Stomach (tissue), 8 donors: ENCODE measurements at regions not wholly inside any gene's neighbourhood (a gene's known extent, or its start where the extent isn't known, plus 50 kb on each side); places are given as distances from the start of the nearest gene placed in this dataset.

ENCODE experiments used
- DNase-seq, 2 donors: peaks; one replicate each; pipeline versions ENCODE4 v3.0.0 to v3.0.0-alpha.2; 2013 to 2019
- H3K27ac ChIP-seq, 5 donors: fragments of 200-600 bp in 4 of 5; sonication (generic) in 4 of 5; one replicate each; pipeline ENCODE4 v1.5.1; 2013 to 2019; ENCODE audit warnings: mild to moderate bottlenecking in 1 of 5, moderate library complexity in 1 of 5
- H3K27me3 ChIP-seq, 3 donors: fragments of 200-600 bp; sonication (generic); one replicate each; pipeline ENCODE4 v1.5.1; 2017 to 2019; ENCODE audit warnings: mixed run types in 1 of 3
- H3K36me3 ChIP-seq, 4 donors: fragments of 200-600 bp; sonication (generic); 1 replicate in 3 of 4; 2 replicates in 1 of 4; pipeline ENCODE4 v1.5.1; 2016 to 2019
- H3K4me1 ChIP-seq, 4 donors: fragments of 200-600 bp; sonication (generic); one replicate each; pipeline ENCODE4 v1.5.1; 2016 to 2019
- H3K4me3 ChIP-seq, 4 donors: fragments of 200-600 bp; sonication (generic) in 3 of 4; one replicate each; pipeline ENCODE4 v1.5.1; 2016 to 2019; ENCODE audit warnings: mild to moderate bottlenecking in 1 of 4
- H3K9me3 ChIP-seq, 4 donors: fragments of 200-600 bp; sonication (generic); one replicate each; pipeline ENCODE4 v1.5.1; 2016 to 2019
- EP300 ChIP-seq: sonication (generic); formaldehyde crosslinking; IDR thresholded peaks from one replicate; pipeline ENCODE4 v1.6.1; 2017; ENCODE audit warnings: antibody characterized with exemption
- POLR2A ChIP-seq, 4 donors: fragments of 450-650 bp; IDR thresholded peaks; one replicate each; pipeline ENCODE4 v1.6.1; 2016; ENCODE audit warnings: antibody characterized with exemption in 4 of 4, control low read depth in 2 of 4, mild to moderate bottlenecking in 1 of 4, moderate library complexity in 1 of 4
- POLR2AphosphoS5 ChIP-seq, 3 donors: sonication (generic); formaldehyde crosslinking; IDR thresholded peaks; one replicate each; pipeline ENCODE4 v1.6.1; 2016; ENCODE audit warnings: antibody characterized with exemption in 3 of 3
- WGBS, 5 donors: extraction: QIAGEN DNeasy Blood & Tissue Kit in 3 of 5; methylation state at CpG; one replicate each; pipeline versions ENCODE4 v1.1.5 to v1.1.7; 2013 to 2018; 5-methylcytosine and 5-hydroxymethylcytosine counted together
- intact Hi-C: fragments of 100-400 bp; cut with DNase I; formaldehyde crosslinking; loops from one replicate; pipeline ENCODE4 v1.15.1; 2023; ENCODE audit warnings: low total_unique reads
- TF ChIP-seq, protein P1 (sequence below), 7 experiments: fragments of 450-650 bp in 4 of 7; fragments of 200-600 bp in 3 of 7; sonication (generic) in 3 of 7; IDR thresholded peaks; one replicate each; pipeline ENCODE4 v1.5.1; 2016 to 2019; ENCODE audit warnings: antibody characterized with exemption in 7 of 7, control low read depth in 2 of 7, mild to moderate bottlenecking in 1 of 7
- donor health status: healthy with polysubstance abuse.
- donor health status: Bipolar disorder and iron deficiency.
- donor health status: healthy.

DNA sequence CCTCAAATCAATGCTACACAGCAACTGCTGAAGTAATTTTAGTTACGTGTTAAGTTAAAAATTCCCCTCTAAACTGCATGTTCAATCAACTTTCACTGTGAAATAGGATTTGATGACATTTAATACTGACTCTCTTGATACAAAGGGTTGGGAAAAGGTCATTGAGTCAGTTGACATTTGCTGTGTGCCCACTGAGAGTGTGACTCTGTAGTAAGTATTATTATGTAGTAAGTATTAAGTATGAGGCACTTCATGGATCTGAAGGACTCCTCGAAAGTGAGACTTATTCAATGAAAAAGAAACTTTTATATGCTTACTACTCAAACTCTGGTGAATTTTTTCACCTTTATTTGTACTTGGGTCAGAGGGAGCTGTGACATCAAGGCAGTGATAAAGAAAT lies 83.1 kb upstream of the S1PR1 start:
- H3K27ac ChIP-seq: no peak overlapping the region
- 78 to 87% (median 82%) methylated on average over 2 of the region's 2 CpGs for WGBS, 5 donors

DNA sequence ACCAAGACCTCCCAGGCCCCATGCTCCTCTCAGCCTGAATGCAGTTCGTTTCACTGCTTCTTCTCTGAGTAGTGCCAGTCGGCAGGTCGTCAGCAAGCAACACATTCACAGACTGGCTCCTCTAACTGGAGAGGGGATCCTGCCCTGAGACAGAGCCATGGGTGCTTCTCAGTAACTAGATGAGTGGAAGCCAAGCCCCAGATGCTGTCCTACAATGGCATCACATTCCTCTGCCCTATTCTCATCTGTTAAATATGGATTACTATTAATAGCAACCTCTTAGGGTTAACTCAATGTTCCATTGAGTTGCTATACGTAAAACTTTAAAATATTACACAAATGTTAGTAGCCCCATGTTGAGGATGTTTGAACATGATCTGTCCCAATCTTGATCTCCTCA lies 84.2 kb upstream of the S1PR1 start:
- TF ChIP-seq, protein P1, sequence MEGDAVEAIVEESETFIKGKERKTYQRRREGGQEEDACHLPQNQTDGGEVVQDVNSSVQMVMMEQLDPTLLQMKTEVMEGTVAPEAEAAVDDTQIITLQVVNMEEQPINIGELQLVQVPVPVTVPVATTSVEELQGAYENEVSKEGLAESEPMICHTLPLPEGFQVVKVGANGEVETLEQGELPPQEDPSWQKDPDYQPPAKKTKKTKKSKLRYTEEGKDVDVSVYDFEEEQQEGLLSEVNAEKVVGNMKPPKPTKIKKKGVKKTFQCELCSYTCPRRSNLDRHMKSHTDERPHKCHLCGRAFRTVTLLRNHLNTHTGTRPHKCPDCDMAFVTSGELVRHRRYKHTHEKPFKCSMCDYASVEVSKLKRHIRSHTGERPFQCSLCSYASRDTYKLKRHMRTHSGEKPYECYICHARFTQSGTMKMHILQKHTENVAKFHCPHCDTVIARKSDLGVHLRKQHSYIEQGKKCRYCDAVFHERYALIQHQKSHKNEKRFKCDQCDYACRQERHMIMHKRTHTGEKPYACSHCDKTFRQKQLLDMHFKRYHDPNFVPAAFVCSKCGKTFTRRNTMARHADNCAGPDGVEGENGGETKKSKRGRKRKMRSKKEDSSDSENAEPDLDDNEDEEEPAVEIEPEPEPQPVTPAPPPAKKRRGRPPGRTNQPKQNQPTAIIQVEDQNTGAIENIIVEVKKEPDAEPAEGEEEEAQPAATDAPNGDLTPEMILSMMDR (IDR thresholded peaks at IDR 0.05): no peak
- TF ChIP-seq POLR2A (IDR thresholded peaks at IDR 0.05) (no peak), POLR2AphosphoS5 (IDR thresholded peaks at IDR 0.05) (no peak)
- no peaks in the 10 kb centered on the region for H3K9me3 ChIP-seq
- no peak for DNase-seq
- H3K27ac ChIP-seq: no peak overlapping the region
- no peaks in the 10 kb centered on the region for H3K36me3 ChIP-seq
- H3K4me1 ChIP-seq: no peaks in the 10 kb centered on the region
- intact Hi-C loops: no loop called here
- H3K27me3 ChIP-seq: no peaks in the 10 kb centered on the region
- H3K4me3 ChIP-seq: no peak overlapping the region
- 80 to 92% (median 90%) methylated on average over 4 of the region's 4 CpGs for WGBS, 5 donors

More for the DNA sequence above, 83.1 kb upstream of the S1PR1 start:
- Histone ChIP-seq H3K4me3 (no peak overlapping the region), H3K9me3 (no peaks in the 10 kb centered on the region), H3K36me3 (no peaks in the 10 kb centered on the region), H3K27me3 (no peaks in the 10 kb centered on the region), H3K4me1 (no peaks in the 10 kb centered on the region)
- intact Hi-C loops: no loop called here
- TF ChIP-seq, protein P1 (IDR thresholded peaks at IDR 0.05): no peak
- TF ChIP-seq EP300 (no peak), POLR2AphosphoS5 (IDR thresholded peaks at IDR 0.05) (no peak), POLR2A (IDR thresholded peaks at IDR 0.05) (no peak)
- DNase-seq: no peak

DNA sequence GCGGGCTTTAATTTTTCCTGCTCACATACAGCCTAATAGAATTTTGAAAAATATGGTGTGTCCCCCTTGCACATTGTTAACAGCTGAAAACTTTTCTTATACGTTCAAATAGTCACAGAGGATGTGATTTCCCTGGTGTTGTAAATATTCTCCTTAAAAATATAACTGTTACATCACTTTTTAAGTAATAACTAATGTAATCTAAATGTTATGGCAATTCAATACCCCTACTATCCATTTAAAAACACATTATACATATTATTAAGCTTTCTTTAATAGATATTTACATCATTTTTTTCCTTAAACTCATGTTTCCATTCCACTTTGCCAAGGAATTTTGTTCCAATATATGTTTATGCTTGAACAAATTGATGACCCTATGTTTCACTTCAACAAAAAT lies 85.5 kb upstream of the S1PR1 start:
- Histone ChIP-seq H3K4me1 (no peaks in the 10 kb centered on the region), H3K4me3 (no peak overlapping the region), H3K27ac (peak overlapping the region in 1 of 5 donors; percentile 5), H3K36me3 (no peaks in the 10 kb centered on the region), H3K27me3 (no peaks in the 10 kb centered on the region), H3K9me3 (no peaks in the 10 kb centered on the region)
- DNase-seq: no peak
- WGBS, 5 donors: 83 to 94% (median 89%) methylated on average over 2 of the region's 2 CpGs
- TF ChIP-seq POLR2AphosphoS5 (IDR thresholded peaks at IDR 0.05) (no peak), POLR2A (IDR thresholded peaks at IDR 0.05) (no peak)
- intact Hi-C loops: no loop called here

DNA sequence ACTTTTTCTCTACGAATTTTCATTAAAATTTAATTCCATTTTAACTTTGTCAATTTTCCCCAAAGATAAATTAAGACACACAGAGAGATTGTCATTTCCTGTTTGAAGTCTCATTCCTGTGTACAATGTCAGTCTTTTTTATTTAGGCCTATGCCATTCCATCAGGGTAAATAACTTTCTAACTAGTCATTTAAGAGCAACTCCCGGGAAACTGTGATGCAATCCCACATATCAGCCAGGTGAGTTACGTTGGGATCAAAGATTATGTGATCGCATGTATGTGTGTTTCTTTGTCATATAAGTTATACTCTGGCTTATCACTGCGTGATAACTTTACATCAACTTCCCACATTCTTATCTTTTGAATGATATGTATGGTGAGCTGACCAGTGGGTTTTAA lies 86.1 kb upstream of the S1PR1 start:
- H3K4me3 ChIP-seq: no peak overlapping the region
- intact Hi-C loops: no loop called here
- no peaks in the 10 kb centered on the region for H3K27me3 ChIP-seq
- no peaks in the 10 kb centered on the region for H3K9me3 ChIP-seq
- H3K4me1 ChIP-seq: no peaks in the 10 kb centered on the region
- peak overlapping the region in 1 of 5 donors; percentile 5 for H3K27ac ChIP-seq
- TF ChIP-seq, protein P1 (IDR thresholded peaks at IDR 0.05): no peak
- TF ChIP-seq EP300 (no peak), POLR2A (IDR thresholded peaks at IDR 0.05) (no peak), POLR2AphosphoS5 (IDR thresholded peaks at IDR 0.05) (no peak)
- 41 to 71% (median 45%) methylated on average over 5 of the region's 5 CpGs for WGBS, 5 donors
- no peaks in the 10 kb centered on the region for H3K36me3 ChIP-seq
- no peak for DNase-seq

DNA sequence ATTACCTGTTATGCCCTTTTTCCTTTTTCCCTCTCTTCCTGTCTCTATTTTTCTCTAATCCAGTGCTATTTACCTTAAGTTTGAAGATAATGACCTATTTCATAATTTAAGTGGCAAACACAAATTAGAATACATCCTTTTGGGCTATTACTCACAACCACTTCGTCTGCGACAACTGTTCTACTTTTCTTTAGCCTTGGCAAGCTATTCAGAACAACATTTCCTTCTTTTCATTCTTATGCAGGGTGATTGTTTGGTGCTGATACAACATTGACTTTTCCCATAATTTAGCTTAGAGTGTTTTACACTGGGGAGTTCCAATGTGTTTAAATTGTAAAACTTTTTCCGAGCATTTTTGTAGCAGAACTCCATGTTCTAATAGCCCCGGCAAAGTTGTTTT lies 86.6 kb upstream of the S1PR1 start:
- 75 to 88% (median 81%) methylated on average over 4 of the region's 4 CpGs for WGBS, 5 donors
- H3K27ac ChIP-seq: peak overlapping the region in 1 of 5 donors; percentile 5
- DNase-seq: no peak
- no peaks in the 10 kb centered on the region for H3K36me3 ChIP-seq
- no peaks in the 10 kb centered on the region for H3K9me3 ChIP-seq
- TF ChIP-seq EP300: no peak
- no peak for TF ChIP-seq POLR2A (IDR thresholded peaks at IDR 0.05)
- no peak for TF ChIP-seq POLR2AphosphoS5 (IDR thresholded peaks at IDR 0.05)
- intact Hi-C loops: no loop called here
- H3K27me3 ChIP-seq: no peaks in the 10 kb centered on the region
- no peaks in the 10 kb centered on the region for H3K4me1 ChIP-seq
- H3K4me3 ChIP-seq: no peak overlapping the region
